ENCODE measurements at regions not wholly inside any gene's neighbourhood (a gene's known extent, or its start where the extent isn't known, plus 50 kb on each side); places are given as distances from the start of the nearest gene placed in this dataset.

DNA sequence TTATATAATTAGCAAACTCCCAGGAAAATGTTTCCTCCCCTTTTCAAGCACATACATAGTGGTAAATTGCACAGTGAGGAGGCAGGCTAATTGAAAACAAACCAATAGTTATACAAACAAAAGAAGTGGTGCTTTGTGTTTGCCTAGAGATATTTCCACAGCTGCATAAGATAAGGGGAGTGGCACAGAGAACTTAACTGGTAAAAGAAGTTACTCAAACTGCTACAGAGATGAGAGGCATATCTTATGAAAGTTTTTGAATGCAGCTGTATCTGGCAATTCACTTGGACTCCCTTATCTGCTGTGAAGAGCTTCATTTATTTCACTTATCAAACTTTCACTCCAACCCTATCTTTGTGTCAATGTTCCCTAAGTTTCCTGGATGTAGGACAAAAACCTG, 361.2 kb upstream of the RBMY1B start:
- no peak overlapping the region for H3K4me3 Mint-ChIP-seq
- TF ChIP-seq ZNF396 (CRISPR knock-in tag; IDR thresholded peaks at IDR 0.05; ENCODE audit: borderline replicate concordance) (no peak), SOX15 (CRISPR knock-in tag; IDR thresholded peaks at IDR 0.05) (no peak)
- TF ChIP-seq, protein P1, sequence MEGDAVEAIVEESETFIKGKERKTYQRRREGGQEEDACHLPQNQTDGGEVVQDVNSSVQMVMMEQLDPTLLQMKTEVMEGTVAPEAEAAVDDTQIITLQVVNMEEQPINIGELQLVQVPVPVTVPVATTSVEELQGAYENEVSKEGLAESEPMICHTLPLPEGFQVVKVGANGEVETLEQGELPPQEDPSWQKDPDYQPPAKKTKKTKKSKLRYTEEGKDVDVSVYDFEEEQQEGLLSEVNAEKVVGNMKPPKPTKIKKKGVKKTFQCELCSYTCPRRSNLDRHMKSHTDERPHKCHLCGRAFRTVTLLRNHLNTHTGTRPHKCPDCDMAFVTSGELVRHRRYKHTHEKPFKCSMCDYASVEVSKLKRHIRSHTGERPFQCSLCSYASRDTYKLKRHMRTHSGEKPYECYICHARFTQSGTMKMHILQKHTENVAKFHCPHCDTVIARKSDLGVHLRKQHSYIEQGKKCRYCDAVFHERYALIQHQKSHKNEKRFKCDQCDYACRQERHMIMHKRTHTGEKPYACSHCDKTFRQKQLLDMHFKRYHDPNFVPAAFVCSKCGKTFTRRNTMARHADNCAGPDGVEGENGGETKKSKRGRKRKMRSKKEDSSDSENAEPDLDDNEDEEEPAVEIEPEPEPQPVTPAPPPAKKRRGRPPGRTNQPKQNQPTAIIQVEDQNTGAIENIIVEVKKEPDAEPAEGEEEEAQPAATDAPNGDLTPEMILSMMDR (IDR thresholded peaks at IDR 0.05), result no peak
- no peak for ATAC-seq
- DNase-seq (ENCODE audit: low spot score), result no peak
- H3K9me3 Mint-ChIP-seq, result peaks cover 34% of the 10 kb centered on the region
- no peaks in the 10 kb centered on the region for H3K4me1 Mint-ChIP-seq
- H3K27me3 Mint-ChIP-seq (ENCODE audit: low read depth), result 0 out of 2 replicates have a peak, but pooled peaks cover 4% of the 10 kb centered on the region
- H3K27ac Mint-ChIP-seq, result no peak overlapping the region
- ChIA-PET CTCF (no interaction called here), POLR2A (no interaction called here)
- H3K36me3 Mint-ChIP-seq, result peaks cover 22% of the 10 kb centered on the region

DNA sequence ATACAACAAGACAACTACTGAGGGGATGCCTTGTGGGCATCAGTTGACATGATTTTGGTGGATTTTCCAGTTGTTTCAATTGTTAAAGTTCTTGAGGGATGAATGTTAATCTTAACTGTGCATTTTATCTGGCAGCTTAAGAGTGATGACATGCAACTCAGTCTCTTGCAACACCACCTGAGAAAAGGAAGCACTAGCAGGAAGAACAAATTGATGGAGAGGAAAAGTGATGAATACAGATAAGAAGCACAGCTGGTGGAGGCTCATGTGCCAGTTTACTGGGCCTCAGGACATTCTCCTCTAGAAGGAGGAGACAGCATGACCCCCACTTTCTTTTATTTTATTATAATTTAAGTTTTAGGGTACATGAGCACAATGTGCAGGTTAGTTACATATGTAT, 341.3 kb upstream of the RBMY1B start:
- DNase-seq (ENCODE audit: low spot score) (no peak), ATAC-seq (no peak)
- CTCF ChIA-PET, result no interaction called here
- Mint-ChIP-seq H3K27me3 (ENCODE audit: low read depth) (no peaks in the 10 kb centered on the region; the same call in 1 of the 2 replicates), H3K36me3 (peaks cover 20% of the 10 kb centered on the region), H3K27ac (no peak overlapping the region), H3K9me3 (peaks cover 54% of the 10 kb centered on the region), H3K4me1 (no peaks in the 10 kb centered on the region), H3K4me3 (no peak overlapping the region)
- TF ChIP-seq, protein P2, sequence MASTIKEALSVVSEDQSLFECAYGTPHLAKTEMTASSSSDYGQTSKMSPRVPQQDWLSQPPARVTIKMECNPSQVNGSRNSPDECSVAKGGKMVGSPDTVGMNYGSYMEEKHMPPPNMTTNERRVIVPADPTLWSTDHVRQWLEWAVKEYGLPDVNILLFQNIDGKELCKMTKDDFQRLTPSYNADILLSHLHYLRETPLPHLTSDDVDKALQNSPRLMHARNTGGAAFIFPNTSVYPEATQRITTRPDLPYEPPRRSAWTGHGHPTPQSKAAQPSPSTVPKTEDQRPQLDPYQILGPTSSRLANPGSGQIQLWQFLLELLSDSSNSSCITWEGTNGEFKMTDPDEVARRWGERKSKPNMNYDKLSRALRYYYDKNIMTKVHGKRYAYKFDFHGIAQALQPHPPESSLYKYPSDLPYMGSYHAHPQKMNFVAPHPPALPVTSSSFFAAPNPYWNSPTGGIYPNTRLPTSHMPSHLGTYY (CRISPR knock-in tag; IDR thresholded peaks at IDR 0.05), result no peak
- TF ChIP-seq GRHL2 (CRISPR knock-in tag; IDR thresholded peaks at IDR 0.05; ENCODE audit: insufficient replicate concordance, severe bottlenecking) (no peak), HMGA2 (CRISPR knock-in tag; IDR thresholded peaks at IDR 0.05) (no peak), ATF1 (CRISPR knock-in tag; IDR thresholded peaks at IDR 0.05) (no peak), NFATC4 (CRISPR knock-in tag; IDR thresholded peaks at IDR 0.05) (no peak), RELA (CRISPR knock-in tag; IDR thresholded peaks at IDR 0.05; ENCODE audit: borderline replicate concordance) (no peak), MYBL2 (CRISPR knock-in tag; IDR thresholded peaks at IDR 0.05) (no peak), ZNF416 (CRISPR knock-in tag; IDR thresholded peaks at IDR 0.05) (no peak), OVOL2 (CRISPR knock-in tag; IDR thresholded peaks at IDR 0.05; ENCODE audit: borderline replicate concordance) (no peak), SOX15 (CRISPR knock-in tag; IDR thresholded peaks at IDR 0.05) (no peak), TP53 (CRISPR knock-in tag; IDR thresholded peaks at IDR 0.05) (no peak), ZNF317 (CRISPR knock-in tag; IDR thresholded peaks at IDR 0.05; ENCODE audit: borderline replicate concordance, low read depth) (no peak), ZNF263 (CRISPR knock-in tag; IDR thresholded peaks at IDR 0.05; ENCODE audit: low read depth) (no peak)
- TF ChIP-seq, protein P3, sequence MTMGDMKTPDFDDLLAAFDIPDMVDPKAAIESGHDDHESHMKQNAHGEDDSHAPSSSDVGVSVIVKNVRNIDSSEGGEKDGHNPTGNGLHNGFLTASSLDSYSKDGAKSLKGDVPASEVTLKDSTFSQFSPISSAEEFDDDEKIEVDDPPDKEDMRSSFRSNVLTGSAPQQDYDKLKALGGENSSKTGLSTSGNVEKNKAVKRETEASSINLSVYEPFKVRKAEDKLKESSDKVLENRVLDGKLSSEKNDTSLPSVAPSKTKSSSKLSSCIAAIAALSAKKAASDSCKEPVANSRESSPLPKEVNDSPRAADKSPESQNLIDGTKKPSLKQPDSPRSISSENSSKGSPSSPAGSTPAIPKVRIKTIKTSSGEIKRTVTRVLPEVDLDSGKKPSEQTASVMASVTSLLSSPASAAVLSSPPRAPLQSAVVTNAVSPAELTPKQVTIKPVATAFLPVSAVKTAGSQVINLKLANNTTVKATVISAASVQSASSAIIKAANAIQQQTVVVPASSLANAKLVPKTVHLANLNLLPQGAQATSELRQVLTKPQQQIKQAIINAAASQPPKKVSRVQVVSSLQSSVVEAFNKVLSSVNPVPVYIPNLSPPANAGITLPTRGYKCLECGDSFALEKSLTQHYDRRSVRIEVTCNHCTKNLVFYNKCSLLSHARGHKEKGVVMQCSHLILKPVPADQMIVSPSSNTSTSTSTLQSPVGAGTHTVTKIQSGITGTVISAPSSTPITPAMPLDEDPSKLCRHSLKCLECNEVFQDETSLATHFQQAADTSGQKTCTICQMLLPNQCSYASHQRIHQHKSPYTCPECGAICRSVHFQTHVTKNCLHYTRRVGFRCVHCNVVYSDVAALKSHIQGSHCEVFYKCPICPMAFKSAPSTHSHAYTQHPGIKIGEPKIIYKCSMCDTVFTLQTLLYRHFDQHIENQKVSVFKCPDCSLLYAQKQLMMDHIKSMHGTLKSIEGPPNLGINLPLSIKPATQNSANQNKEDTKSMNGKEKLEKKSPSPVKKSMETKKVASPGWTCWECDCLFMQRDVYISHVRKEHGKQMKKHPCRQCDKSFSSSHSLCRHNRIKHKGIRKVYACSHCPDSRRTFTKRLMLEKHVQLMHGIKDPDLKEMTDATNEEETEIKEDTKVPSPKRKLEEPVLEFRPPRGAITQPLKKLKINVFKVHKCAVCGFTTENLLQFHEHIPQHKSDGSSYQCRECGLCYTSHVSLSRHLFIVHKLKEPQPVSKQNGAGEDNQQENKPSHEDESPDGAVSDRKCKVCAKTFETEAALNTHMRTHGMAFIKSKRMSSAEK (CRISPR knock-in tag; IDR thresholded peaks at IDR 0.05; ENCODE audit: borderline replicate concordance), result no peak
- TF ChIP-seq, protein P4, sequence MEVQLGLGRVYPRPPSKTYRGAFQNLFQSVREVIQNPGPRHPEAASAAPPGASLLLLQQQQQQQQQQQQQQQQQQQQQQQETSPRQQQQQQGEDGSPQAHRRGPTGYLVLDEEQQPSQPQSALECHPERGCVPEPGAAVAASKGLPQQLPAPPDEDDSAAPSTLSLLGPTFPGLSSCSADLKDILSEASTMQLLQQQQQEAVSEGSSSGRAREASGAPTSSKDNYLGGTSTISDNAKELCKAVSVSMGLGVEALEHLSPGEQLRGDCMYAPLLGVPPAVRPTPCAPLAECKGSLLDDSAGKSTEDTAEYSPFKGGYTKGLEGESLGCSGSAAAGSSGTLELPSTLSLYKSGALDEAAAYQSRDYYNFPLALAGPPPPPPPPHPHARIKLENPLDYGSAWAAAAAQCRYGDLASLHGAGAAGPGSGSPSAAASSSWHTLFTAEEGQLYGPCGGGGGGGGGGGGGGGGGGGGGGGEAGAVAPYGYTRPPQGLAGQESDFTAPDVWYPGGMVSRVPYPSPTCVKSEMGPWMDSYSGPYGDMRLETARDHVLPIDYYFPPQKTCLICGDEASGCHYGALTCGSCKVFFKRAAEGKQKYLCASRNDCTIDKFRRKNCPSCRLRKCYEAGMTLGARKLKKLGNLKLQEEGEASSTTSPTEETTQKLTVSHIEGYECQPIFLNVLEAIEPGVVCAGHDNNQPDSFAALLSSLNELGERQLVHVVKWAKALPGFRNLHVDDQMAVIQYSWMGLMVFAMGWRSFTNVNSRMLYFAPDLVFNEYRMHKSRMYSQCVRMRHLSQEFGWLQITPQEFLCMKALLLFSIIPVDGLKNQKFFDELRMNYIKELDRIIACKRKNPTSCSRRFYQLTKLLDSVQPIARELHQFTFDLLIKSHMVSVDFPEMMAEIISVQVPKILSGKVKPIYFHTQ (CRISPR knock-in tag; IDR thresholded peaks at IDR 0.05), result no peak
- TF ChIP-seq, protein P5, sequence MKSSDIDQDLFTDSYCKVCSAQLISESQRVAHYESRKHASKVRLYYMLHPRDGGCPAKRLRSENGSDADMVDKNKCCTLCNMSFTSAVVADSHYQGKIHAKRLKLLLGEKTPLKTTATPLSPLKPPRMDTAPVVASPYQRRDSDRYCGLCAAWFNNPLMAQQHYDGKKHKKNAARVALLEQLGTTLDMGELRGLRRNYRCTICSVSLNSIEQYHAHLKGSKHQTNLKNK (CRISPR knock-in tag; IDR thresholded peaks at IDR 0.05), result no peak
- TF ChIP-seq, protein P6, sequence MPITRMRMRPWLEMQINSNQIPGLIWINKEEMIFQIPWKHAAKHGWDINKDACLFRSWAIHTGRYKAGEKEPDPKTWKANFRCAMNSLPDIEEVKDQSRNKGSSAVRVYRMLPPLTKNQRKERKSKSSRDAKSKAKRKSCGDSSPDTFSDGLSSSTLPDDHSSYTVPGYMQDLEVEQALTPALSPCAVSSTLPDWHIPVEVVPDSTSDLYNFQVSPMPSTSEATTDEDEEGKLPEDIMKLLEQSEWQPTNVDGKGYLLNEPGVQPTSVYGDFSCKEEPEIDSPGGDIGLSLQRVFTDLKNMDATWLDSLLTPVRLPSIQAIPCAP (CRISPR knock-in tag; IDR thresholded peaks at IDR 0.05), result no peak
- POLR2A ChIA-PET, result no interaction called here

Data from WTC11 (cell line).